ENCODE measurements at regions not wholly inside any gene's neighbourhood (a gene's known extent, or its start where the extent isn't known, plus 50 kb on each side); places are given as distances from the start of the nearest gene placed in this dataset.

DNA sequence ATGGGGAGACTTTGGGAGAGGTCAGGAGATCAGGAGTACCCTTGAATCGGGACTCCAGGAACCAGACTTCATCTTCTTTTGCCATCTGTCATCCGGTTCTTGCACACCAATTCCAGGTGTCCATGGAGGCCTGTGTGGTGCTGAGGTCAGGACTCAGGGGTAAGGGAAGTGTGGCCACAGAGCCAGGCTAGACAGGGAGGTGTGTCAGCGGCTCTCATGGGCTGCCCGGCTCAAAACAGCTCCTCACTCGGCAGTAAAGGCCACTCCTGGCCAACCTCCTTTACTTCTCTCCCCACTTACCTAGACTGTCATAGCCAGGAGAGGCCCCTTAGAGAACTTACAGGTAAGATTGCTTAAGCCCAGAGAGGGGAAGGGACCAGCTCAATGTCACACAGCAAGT, 75.7 kb upstream of the NECTIN1 start (continued):
- TF ChIP-seq CTCF (conservative IDR thresholded peaks at IDR 0.05; ENCODE audit: low read depth in 2 of 2), result no peak
- TF ChIP-seq EZH2phosphoT487 (IDR thresholded peaks at IDR 0.05; ENCODE audit: unreplicated experiment), result no peak

- Histone ChIP-seq H2AFZ (no peak overlapping the region), H3K4me3 (no peak overlapping the region), H3K27me3 (ENCODE audit: insufficient read depth) (no peaks in the 10 kb centered on the region), H4K20me1 (replicated peaks; ENCODE audit: insufficient read depth) (no peaks in the 10 kb centered on the region), H3K4me1 (ENCODE audit: insufficient read depth) (no peaks in the 10 kb centered on the region), H3F3A (replicated peaks; ENCODE audit: low read depth) (no peaks in the 10 kb centered on the region), H3K36me3 (ENCODE audit: insufficient read depth) (no peaks in the 10 kb centered on the region), H3K27ac (ENCODE audit: low read depth) (no peak overlapping the region), H3K9me2 (ENCODE audit: insufficient read depth) (no peaks in the 10 kb centered on the region), H3K79me2 (replicated peaks; ENCODE audit: insufficient read depth) (no peaks in the 10 kb centered on the region), H3K4me2 (no peak overlapping the region)
- Mint-ChIP-seq H3K4me3 (no peak overlapping the region), H3K4me1 (no peaks in the 10 kb centered on the region; the same call in 1 of the 3 replicates), H3K36me3 (ENCODE audit: low read depth) (no peaks in the 10 kb centered on the region), H3K27me3 (ENCODE audit: insufficient read depth, low read depth, poor library complexity) (peaks cover 10% of the 10 kb centered on the region), H3K9me3 (no peaks in the 10 kb centered on the region), H3K27ac (no peak overlapping the region)
- no peak for ATAC-seq
- no peak for DNase-seq (ENCODE audit: low spot score)
- TF ChIP-seq NANOG (IDR thresholded peaks at IDR 0.05; ENCODE audit: borderline replicate concordance), result no peak
- no peak for TF ChIP-seq STAT1 (IDR thresholded peaks at IDR 0.05; ENCODE audit: unreplicated experiment)
- TF ChIP-seq POLR2AphosphoS5 (IDR thresholded peaks at IDR 0.05; ENCODE audit: low read depth), result no peak
- no peak for TF ChIP-seq JUNB (IDR thresholded peaks at IDR 0.05; ENCODE audit: unreplicated experiment)
- TF ChIP-seq EZH2phosphoT487 (IDR thresholded peaks at IDR 0.05; ENCODE audit: unreplicated experiment), result no peak
- TF ChIP-seq, protein P1, sequence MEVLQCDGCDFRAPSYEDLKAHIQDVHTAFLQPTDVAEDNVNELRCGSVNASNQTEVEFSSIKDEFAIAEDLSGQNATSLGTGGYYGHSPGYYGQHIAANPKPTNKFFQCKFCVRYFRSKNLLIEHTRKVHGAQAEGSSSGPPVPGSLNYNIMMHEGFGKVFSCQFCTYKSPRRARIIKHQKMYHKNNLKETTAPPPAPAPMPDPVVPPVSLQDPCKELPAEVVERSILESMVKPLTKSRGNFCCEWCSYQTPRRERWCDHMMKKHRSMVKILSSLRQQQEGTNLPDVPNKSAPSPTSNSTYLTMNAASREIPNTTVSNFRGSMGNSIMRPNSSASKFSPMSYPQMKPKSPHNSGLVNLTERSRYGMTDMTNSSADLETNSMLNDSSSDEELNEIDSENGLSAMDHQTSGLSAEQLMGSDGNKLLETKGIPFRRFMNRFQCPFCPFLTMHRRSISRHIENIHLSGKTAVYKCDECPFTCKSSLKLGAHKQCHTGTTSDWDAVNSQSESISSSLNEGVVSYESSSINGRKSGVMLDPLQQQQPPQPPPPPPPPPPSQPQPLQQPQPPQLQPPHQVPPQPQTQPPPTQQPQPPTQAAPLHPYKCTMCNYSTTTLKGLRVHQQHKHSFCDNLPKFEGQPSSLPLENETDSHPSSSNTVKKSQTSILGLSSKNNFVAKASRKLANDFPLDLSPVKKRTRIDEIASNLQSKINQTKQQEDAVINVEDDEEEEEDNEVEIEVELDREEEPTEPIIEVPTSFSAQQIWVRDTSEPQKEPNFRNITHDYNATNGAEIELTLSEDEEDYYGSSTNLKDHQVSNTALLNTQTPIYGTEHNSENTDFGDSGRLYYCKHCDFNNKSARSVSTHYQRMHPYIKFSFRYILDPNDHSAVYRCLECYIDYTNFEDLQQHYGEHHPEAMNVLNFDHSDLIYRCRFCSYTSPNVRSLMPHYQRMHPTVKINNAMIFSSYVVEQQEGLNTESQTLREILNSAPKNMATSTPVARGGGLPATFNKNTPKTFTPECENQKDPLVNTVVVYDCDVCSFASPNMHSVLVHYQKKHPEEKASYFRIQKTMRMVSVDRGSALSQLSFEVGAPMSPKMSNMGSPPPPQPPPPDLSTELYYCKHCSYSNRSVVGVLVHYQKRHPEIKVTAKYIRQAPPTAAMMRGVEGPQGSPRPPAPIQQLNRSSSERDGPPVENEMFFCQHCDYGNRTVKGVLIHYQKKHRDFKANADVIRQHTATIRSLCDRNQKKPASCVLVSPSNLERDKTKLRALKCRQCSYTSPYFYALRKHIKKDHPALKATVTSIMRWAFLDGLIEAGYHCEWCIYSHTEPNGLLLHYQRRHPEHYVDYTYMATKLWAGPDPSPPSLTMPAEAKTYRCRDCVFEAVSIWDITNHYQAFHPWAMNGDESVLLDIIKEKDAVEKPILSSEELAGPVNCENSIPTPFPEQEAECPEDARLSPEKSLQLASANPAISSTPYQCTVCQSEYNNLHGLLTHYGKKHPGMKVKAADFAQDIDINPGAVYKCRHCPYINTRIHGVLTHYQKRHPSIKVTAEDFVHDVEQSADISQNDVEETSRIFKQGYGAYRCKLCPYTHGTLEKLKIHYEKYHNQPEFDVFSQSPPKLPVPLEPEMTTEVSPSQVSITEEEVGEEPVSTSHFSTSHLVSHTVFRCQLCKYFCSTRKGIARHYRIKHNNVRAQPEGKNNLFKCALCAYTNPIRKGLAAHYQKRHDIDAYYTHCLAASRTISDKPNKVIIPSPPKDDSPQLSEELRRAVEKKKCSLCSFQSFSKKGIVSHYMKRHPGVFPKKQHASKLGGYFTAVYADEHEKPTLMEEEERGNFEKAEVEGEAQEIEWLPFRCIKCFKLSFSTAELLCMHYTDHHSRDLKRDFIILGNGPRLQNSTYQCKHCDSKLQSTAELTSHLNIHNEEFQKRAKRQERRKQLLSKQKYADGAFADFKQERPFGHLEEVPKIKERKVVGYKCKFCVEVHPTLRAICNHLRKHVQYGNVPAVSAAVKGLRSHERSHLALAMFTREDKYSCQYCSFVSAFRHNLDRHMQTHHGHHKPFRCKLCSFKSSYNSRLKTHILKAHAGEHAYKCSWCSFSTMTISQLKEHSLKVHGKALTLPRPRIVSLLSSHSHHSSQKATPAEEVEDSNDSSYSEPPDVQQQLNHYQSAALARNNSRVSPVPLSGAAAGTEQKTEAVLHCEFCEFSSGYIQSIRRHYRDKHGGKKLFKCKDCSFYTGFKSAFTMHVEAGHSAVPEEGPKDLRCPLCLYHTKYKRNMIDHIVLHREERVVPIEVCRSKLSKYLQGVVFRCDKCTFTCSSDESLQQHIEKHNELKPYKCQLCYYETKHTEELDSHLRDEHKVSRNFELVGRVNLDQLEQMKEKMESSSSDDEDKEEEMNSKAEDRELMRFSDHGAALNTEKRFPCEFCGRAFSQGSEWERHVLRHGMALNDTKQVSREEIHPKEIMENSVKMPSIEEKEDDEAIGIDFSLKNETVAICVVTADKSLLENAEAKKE (CRISPR knock-in tag; IDR thresholded peaks at IDR 0.05), result no peak
- no peak for TF ChIP-seq EZH2 (IDR thresholded peaks at IDR 0.05; ENCODE audit: low read depth, unreplicated experiment)
- no peak for TF ChIP-seq REST (IDR thresholded peaks at IDR 0.05; ENCODE audit: unreplicated experiment)
- TF ChIP-seq ZNF331 (CRISPR knock-in tag; IDR thresholded peaks at IDR 0.05; ENCODE audit: low read depth), result no peak
- TF ChIP-seq CREB1 (CRISPR knock-in tag; IDR thresholded peaks at IDR 0.05; ENCODE audit: low read depth), result no peak
- TF ChIP-seq, protein P2, sequence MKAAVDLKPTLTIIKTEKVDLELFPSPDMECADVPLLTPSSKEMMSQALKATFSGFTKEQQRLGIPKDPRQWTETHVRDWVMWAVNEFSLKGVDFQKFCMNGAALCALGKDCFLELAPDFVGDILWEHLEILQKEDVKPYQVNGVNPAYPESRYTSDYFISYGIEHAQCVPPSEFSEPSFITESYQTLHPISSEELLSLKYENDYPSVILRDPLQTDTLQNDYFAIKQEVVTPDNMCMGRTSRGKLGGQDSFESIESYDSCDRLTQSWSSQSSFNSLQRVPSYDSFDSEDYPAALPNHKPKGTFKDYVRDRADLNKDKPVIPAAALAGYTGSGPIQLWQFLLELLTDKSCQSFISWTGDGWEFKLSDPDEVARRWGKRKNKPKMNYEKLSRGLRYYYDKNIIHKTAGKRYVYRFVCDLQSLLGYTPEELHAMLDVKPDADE (IDR thresholded peaks at IDR 0.05), result no peak
Observed at GRCh38 chr11:119803726-119804294, 74.8 kb upstream of the NECTIN1 start.
